Mesendoderm (in vitro differentiated cells): ENCODE measurements at regions not wholly inside any gene's neighbourhood (a gene's known extent, or its start where the extent isn't known, plus 50 kb on each side); places are given as distances from the start of the nearest gene placed in this dataset.
A peak's percentile ranks its signal among the peaks of the same experiment; 100 is the strongest.

Experiments
- DNase-seq: peaks from one replicate; pipeline ENCODE4 v3.0.0; 2013
- H2AK5ac ChIP-seq: 2 replicates; pipeline ENCODE4 v1.6.1; 2013; ENCODE audit warnings: low read length, inconsistent platforms
- H2BK120ac ChIP-seq: 2 replicates; pipeline ENCODE4 v1.6.1; 2013; ENCODE audit warnings: low read depth, mild to moderate bottlenecking, low read length, moderate library complexity, mixed read lengths
- H2BK15ac ChIP-seq: replicated peaks from 2 replicates; pipeline ENCODE4 v1.6.1; 2013; ENCODE audit warnings: low read depth, mild to moderate bottlenecking, moderate library complexity
- H2BK5ac ChIP-seq: 2 replicates; pipeline ENCODE4 v1.6.1; 2013; ENCODE audit warnings: low read length, inconsistent platforms
- H3K18ac ChIP-seq: 2 replicates; pipeline ENCODE4 v1.6.1; 2013; ENCODE audit warnings: mild to moderate bottlenecking, low read length, mixed read lengths
- H3K23ac ChIP-seq: one replicate; pipeline ENCODE4 v1.6.1; 2013; ENCODE audit warnings: low read length
- H3K27ac ChIP-seq: 2 replicates; pipeline ENCODE4 v1.5.1; 2013; ENCODE audit warnings: low read depth, mild to moderate bottlenecking, inconsistent platforms, low read length, moderate library complexity
- H3K27me3 ChIP-seq: 2 replicates; pipeline ENCODE4 v1.6.1; 2013; ENCODE audit warnings: low read length, control low read depth, mild to moderate bottlenecking, inconsistent platforms; ENCODE audit not compliant: insufficient read depth, poor library complexity
- H3K36me3 ChIP-seq: 2 replicates; pipeline ENCODE4 v1.6.1; 2013; ENCODE audit warnings: low read length, inconsistent platforms; ENCODE audit not compliant: control insufficient read depth, insufficient read depth
- H3K4ac ChIP-seq: one replicate; pipeline ENCODE4 v1.6.1; 2013; ENCODE audit warnings: low read depth, mild to moderate bottlenecking, low read length, moderate library complexity
- H3K4me1 ChIP-seq: 2 replicates; pipeline ENCODE4 v1.6.1; 2013; ENCODE audit warnings: low read depth, low read length, inconsistent platforms; ENCODE audit not compliant: control insufficient read depth
- H3K4me2 ChIP-seq: 2 replicates; pipeline ENCODE4 v1.6.1; 2013; ENCODE audit warnings: low read length
- H3K4me3 ChIP-seq: 2 replicates; pipeline ENCODE4 v1.5.1; 2013; ENCODE audit warnings: mild to moderate bottlenecking, low read length
- H3K56ac ChIP-seq: one replicate; pipeline ENCODE4 v1.6.1; 2013; ENCODE audit warnings: low read length
- H3K79me1 ChIP-seq: 2 replicates; pipeline ENCODE4 v1.6.1; 2013; ENCODE audit warnings: low read length, inconsistent platforms
- H3K79me2 ChIP-seq: 2 replicates; pipeline ENCODE4 v1.6.1; 2013; ENCODE audit warnings: mild to moderate bottlenecking, low read length; ENCODE audit not compliant: control insufficient read depth, insufficient read depth
- H3K9ac ChIP-seq: 2 replicates; pipeline ENCODE4 v1.6.1; 2013; ENCODE audit warnings: low read length, inconsistent platforms
- H4K5ac ChIP-seq: one replicate; pipeline ENCODE4 v1.6.1; 2013; ENCODE audit warnings: low read length
- H4K8ac ChIP-seq: one replicate; pipeline ENCODE4 v1.6.1; 2013; ENCODE audit warnings: low read depth, mild to moderate bottlenecking, control low read depth, low read length, moderate library complexity
- WGBS: extraction: QIAGEN DNeasy Blood & Tissue Kit; methylation state at CpG from one replicate; pipeline ENCODE4 v1.1.7; 2013; ENCODE audit warnings: low lambda C conversion rate, missing lambda C conversion rate; ENCODE audit not compliant: insufficient coverage; ENCODE audit errors: extremely low coverage; 5-methylcytosine and 5-hydroxymethylcytosine counted together

GRCh38 chr21:36551321-36551720 is 71.4 kb upstream of the CLDN14 start:
- no peaks in the 10 kb centered on the region for H3K79me1 ChIP-seq
- no peak overlapping the region for H2BK15ac ChIP-seq
- no peaks in the 10 kb centered on the region for H3K4me1 ChIP-seq
- H4K8ac ChIP-seq = no peak overlapping the region
- H3K27me3 ChIP-seq = no peaks in the 10 kb centered on the region
- H2BK5ac ChIP-seq = no peak overlapping the region
- no CpG with 5 or more reads among the region's 4 CpGs for WGBS
- no peak overlapping the region for H3K9ac ChIP-seq
- no peak overlapping the region for H2AK5ac ChIP-seq
- no peak overlapping the region for H3K23ac ChIP-seq
- no peak overlapping the region for H4K5ac ChIP-seq
- no peak overlapping the region for H3K4ac ChIP-seq
- DNase-seq = no peak
- H2BK120ac ChIP-seq = no peak overlapping the region
- H3K4me3 ChIP-seq = no peak overlapping the region
- H3K36me3 ChIP-seq = no peaks in the 10 kb centered on the region
- no peak overlapping the region for H3K4me2 ChIP-seq
- no peak overlapping the region for H3K56ac ChIP-seq
- no peak overlapping the region for H3K18ac ChIP-seq
- no peak overlapping the region for H3K27ac ChIP-seq
- no peaks in the 10 kb centered on the region for H3K79me2 ChIP-seq

- no peak overlapping the region for H2AK5ac ChIP-seq
- no peaks in the 10 kb centered on the region for H3K27me3 ChIP-seq
- no peak overlapping the region for H2BK5ac ChIP-seq
- WGBS = no CpG with 5 or more reads among the region's 10 CpGs
- no peak overlapping the region for H3K9ac ChIP-seq
- DNase-seq = no peak
- H3K56ac ChIP-seq = no peak overlapping the region
- H2BK15ac ChIP-seq = no peak overlapping the region
- H3K4ac ChIP-seq = no peak overlapping the region
- no peaks in the 10 kb centered on the region for H3K36me3 ChIP-seq
- H3K79me1 ChIP-seq = no peaks in the 10 kb centered on the region
- no peak overlapping the region for H4K5ac ChIP-seq
- H3K23ac ChIP-seq = no peak overlapping the region
- H3K4me3 ChIP-seq = no peak overlapping the region
- H4K8ac ChIP-seq = no peak overlapping the region
- H3K79me2 ChIP-seq = no peaks in the 10 kb centered on the region
- no peak overlapping the region for H2BK120ac ChIP-seq
- no peaks in the 10 kb centered on the region for H3K4me1 ChIP-seq
- no peak overlapping the region for H3K4me2 ChIP-seq
- no peak overlapping the region for H3K27ac ChIP-seq
- no peak overlapping the region for H3K18ac ChIP-seq
Measured at GRCh38 chr21:36551731-36552433, 72.0 kb upstream of the CLDN14 start.

- no peak overlapping the region for H2BK15ac ChIP-seq
- no peak overlapping the region for H3K9ac ChIP-seq
- no peak overlapping the region for H2BK5ac ChIP-seq
- H3K4ac ChIP-seq = no peak overlapping the region
- H3K4me2 ChIP-seq = no peak overlapping the region
- H3K27ac ChIP-seq = no peak overlapping the region
- no peaks in the 10 kb centered on the region for H3K27me3 ChIP-seq
- no peaks in the 10 kb centered on the region for H3K36me3 ChIP-seq
- H4K5ac ChIP-seq = no peak overlapping the region
- no peaks in the 10 kb centered on the region for H3K79me2 ChIP-seq
- H2BK120ac ChIP-seq = no peak overlapping the region
- H2AK5ac ChIP-seq = no peak overlapping the region
- H3K18ac ChIP-seq = no peak overlapping the region
- H4K8ac ChIP-seq = no peak overlapping the region
- H3K4me3 ChIP-seq = no peak overlapping the region
- H3K79me1 ChIP-seq = no peaks in the 10 kb centered on the region
- no peak overlapping the region for H3K23ac ChIP-seq
- no peak for DNase-seq
- H3K56ac ChIP-seq = no peak overlapping the region
- no peaks in the 10 kb centered on the region for H3K4me1 ChIP-seq
Measured at GRCh38 chr21:36552434-36552785, 72.5 kb upstream of the CLDN14 start.

- Histone ChIP-seq H3K36me3 (no peaks in the 10 kb centered on the region), H3K79me2 (no peaks in the 10 kb centered on the region), H3K9ac (no peak overlapping the region), H2BK15ac (no peak overlapping the region), H3K4ac (no peak overlapping the region), H4K8ac (no peak overlapping the region), H3K56ac (no peak overlapping the region), H3K4me2 (no peak overlapping the region), H2BK120ac (no peak overlapping the region), H3K79me1 (no peaks in the 10 kb centered on the region), H3K4me3 (no peak overlapping the region), H3K27me3 (no peaks in the 10 kb centered on the region), H2BK5ac (no peak overlapping the region), H3K23ac (no peak overlapping the region), H4K5ac (no peak overlapping the region), H2AK5ac (no peak overlapping the region), H3K4me1 (no peaks in the 10 kb centered on the region), H3K27ac (no peak overlapping the region), H3K18ac (no peak overlapping the region)
- no CpG with 5 or more reads among the region's 6 CpGs for WGBS
- no peak for DNase-seq
Measured at GRCh38 chr21:36553406-36553805, 73.5 kb upstream of the CLDN14 start.

- Histone ChIP-seq H3K4me2 (no peak overlapping the region), H4K8ac (no peak overlapping the region), H3K36me3 (no peaks in the 10 kb centered on the region), H2BK5ac (no peak overlapping the region), H4K5ac (no peak overlapping the region), H2BK15ac (no peak overlapping the region), H3K27me3 (no peaks in the 10 kb centered on the region), H3K56ac (no peak overlapping the region), H3K79me1 (no peaks in the 10 kb centered on the region), H3K27ac (no peak overlapping the region), H3K23ac (no peak overlapping the region), H3K4me1 (no peaks in the 10 kb centered on the region), H3K4me3 (no peak overlapping the region), H2AK5ac (no peak overlapping the region), H3K79me2 (no peaks in the 10 kb centered on the region), H2BK120ac (no peak overlapping the region), H3K9ac (no peak overlapping the region), H3K18ac (no peak overlapping the region), H3K4ac (no peak overlapping the region)
- WGBS = no CpG with 5 or more reads among the region's 15 CpGs
- DNase-seq = peak; percentile 43
Measured at GRCh38 chr21:36554411-36555157, 74.7 kb upstream of the CLDN14 start.
